HFF-Myc (cell line): ENCODE measurements at regions not wholly inside any gene's neighbourhood (a gene's known extent, or its start where the extent isn't known, plus 50 kb on each side); places are given as distances from the start of the nearest gene placed in this dataset.
A peak's percentile ranks its signal among the peaks of the same experiment; 100 is the strongest.

Experiments used
- DNase-seq: peaks from one replicate; pipeline ENCODE4 v3.0.0-alpha.2; 2011; ENCODE audit warnings: low read depth; ENCODE audit errors: extremely low read depth
- H3K4me3 ChIP-seq: replicated peaks from 2 replicates; pipeline ENCODE4 v1.5.1; 2011; ENCODE audit warnings: low read depth, mild to moderate bottlenecking, control low read depth, low read length
- TF ChIP-seq, protein P1 (sequence below): IDR thresholded peaks from 2 replicates; pipeline ENCODE4 v1.5.1; 2012; ENCODE audit warnings: mild to moderate bottlenecking, low read depth, low read length, control low read depth; ENCODE audit errors: missing control alignments

- TF ChIP-seq, protein P1, sequence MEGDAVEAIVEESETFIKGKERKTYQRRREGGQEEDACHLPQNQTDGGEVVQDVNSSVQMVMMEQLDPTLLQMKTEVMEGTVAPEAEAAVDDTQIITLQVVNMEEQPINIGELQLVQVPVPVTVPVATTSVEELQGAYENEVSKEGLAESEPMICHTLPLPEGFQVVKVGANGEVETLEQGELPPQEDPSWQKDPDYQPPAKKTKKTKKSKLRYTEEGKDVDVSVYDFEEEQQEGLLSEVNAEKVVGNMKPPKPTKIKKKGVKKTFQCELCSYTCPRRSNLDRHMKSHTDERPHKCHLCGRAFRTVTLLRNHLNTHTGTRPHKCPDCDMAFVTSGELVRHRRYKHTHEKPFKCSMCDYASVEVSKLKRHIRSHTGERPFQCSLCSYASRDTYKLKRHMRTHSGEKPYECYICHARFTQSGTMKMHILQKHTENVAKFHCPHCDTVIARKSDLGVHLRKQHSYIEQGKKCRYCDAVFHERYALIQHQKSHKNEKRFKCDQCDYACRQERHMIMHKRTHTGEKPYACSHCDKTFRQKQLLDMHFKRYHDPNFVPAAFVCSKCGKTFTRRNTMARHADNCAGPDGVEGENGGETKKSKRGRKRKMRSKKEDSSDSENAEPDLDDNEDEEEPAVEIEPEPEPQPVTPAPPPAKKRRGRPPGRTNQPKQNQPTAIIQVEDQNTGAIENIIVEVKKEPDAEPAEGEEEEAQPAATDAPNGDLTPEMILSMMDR = no peak
- H3K4me3 ChIP-seq = no peak overlapping the region
- DNase-seq = no peak
Observed at GRCh38 chr2:61632276-61633169, 94.4 kb upstream of the XPO1 start.

DNA sequence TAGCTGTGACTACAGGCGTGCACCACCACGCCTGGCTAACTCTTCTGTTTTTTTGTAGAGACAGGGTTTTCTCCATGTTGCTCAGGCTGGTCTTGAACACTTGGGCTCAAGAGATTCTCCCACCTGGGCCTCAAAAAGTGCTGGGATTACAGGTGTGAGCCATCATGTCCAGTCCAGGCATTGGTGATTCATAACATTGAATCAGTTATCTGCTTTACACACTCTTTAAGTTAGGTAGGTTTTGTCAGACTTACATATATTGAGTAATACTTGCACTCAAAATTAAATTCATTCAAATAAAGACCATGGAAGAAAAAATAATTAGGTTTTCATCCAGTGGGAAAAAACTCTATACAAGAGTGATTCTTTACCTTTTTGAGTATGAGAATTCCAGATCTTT, 93.2 kb upstream of the XPO1 start:
- TF ChIP-seq, protein P1 = no peak
- H3K4me3 ChIP-seq = no peak overlapping the region
- DNase-seq = no peak

DNA sequence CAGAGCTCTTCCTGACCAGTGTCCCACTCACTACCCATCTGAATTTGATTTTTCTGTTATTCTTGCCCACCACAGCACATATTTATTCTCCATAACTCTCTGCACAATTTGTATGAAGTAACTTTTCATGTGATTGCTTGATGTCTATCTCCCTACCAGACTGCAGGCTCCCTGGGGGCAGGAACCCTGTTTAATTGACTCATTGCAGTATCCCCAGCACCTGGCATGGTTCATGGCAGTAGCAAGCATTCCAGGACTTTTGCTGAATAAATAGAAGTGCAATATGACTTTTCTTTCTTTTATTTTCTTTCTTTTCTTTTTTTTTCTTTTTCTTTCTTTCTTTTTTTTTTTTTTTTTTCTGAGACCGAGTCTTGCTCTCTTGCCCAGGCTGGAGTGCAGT, 88.7 kb upstream of the XPO1 start:
- no peak overlapping the region for H3K4me3 ChIP-seq
- TF ChIP-seq, protein P1 = no peak
- DNase-seq = no peak

GRCh38 chr2:61623747-61624146, 85.6 kb upstream of the XPO1 start:
- no peak for DNase-seq
- no peak overlapping the region for H3K4me3 ChIP-seq
- TF ChIP-seq, protein P1 = no peak

DNA sequence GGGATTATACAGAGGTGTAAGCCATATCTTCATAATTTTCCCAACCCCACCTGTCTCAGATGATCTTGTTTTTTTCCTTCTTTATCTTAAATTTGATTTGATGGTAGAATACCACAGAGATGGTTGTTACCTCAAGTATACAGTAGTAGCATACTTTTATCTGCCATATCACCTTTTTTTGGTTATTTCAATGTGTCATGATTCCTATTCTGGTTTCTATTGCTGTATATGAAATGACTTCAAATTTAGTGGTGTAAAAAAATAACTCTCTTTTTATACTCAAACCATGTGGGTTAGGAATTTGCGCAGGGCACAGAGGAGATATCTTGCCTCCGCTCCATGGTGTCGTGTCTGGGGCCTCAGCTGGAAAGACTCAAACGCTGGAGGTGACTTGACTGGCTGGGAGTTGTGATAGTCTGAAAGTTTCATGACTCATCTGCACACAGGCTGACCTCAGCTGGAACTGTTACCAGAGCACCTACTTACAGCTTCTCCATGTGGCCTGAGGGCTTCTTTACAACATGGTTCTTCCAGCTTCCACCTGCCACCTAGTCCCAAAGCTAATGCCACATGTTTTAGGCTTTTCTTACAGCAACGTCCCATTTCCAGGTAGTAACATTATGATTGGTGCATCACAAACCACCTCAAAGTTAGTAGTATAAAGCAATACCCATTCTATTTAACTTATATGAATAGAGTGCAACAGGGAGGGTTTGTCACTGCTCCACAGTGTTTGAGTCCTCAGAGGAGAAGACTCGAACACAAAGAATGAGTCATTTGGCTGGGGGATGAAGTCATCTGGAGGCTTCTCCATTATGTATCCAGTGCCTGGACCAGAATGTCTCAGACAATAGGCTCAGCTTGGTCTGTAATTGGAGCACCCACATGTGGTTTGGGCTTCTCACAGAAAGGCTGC, 82.3 kb upstream of the XPO1 start:
- no peak overlapping the region for H3K4me3 ChIP-seq
- TF ChIP-seq, protein P1 = no peak
- peak; percentile 78 for DNase-seq

GRCh38 chr2:61619561-61619960, 81.4 kb upstream of the XPO1 start:
- TF ChIP-seq, protein P1 = no peak
- H3K4me3 ChIP-seq = no peak overlapping the region
- no peak for DNase-seq
